CD14-positive monocyte (primary cell): ENCODE measurements at regions not wholly inside any gene's neighbourhood (a gene's known extent, or its start where the extent isn't known, plus 50 kb on each side); places are given as distances from the start of the nearest gene placed in this dataset.
"Not testable (repeated sequence)": the region's sequence is repeated elsewhere in the genome, so short reads cannot be mapped to it uniquely, and the experiment has no call there.

Source experiments
- DNase-seq, 3 donors: peaks; one replicate each; pipeline ENCODE4 v3.0.0-alpha.2; 2011 to 2022
- H2AFZ ChIP-seq: 2 replicates; pipeline ENCODE4 v1.6.0; 2012; ENCODE audit warnings: mild to moderate bottlenecking, low read depth, low read length, inconsistent platforms; ENCODE audit not compliant: insufficient read depth, poor library complexity, severe bottlenecking
- H3K27ac ChIP-seq, 2 donors: 1 replicate in 1 of 2; 2 replicates in 1 of 2; pipeline ENCODE4 v1.5.1; 2012 to 2013; ENCODE audit warnings: low read length in 2 of 2, control low read depth in 1 of 2, inconsistent platforms in 1 of 2, low read depth in 1 of 2, mild to moderate bottlenecking in 1 of 2
- H3K27me3 ChIP-seq, 2 donors: one replicate each; pipeline versions ENCODE4 v1.6.0 to v1.6.1; 2011 to 2013; ENCODE audit warnings: low read length in 2 of 2; ENCODE audit not compliant: control insufficient read depth in 2 of 2, insufficient read depth in 2 of 2
- H3K36me3 ChIP-seq, 2 donors: replicated peaks in 1 of 2; 1 replicate in 1 of 2; 2 replicates in 1 of 2; pipeline versions ENCODE4 v1.5.1 to v1.6.1; 2012 to 2013; ENCODE audit warnings: low read length in 2 of 2, control low read depth in 1 of 2, inconsistent platforms in 1 of 2, mild to moderate bottlenecking in 1 of 2; ENCODE audit not compliant: insufficient read depth in 2 of 2, control insufficient read depth in 1 of 2
- H3K4me1 ChIP-seq, 2 donors: 1 replicate in 1 of 2; 2 replicates in 1 of 2; pipeline versions ENCODE4 v1.5.1 to v1.6.1; 2012 to 2013; ENCODE audit warnings: low read length in 2 of 2, control low read depth in 1 of 2, inconsistent platforms in 1 of 2, mild to moderate bottlenecking in 1 of 2, moderate library complexity in 1 of 2; ENCODE audit not compliant: insufficient read depth in 2 of 2, control insufficient read depth in 1 of 2
- H3K4me2 ChIP-seq: replicated peaks from 2 replicates; pipeline ENCODE3; 2012; ENCODE audit warnings: low read length, moderate library complexity, mild to moderate bottlenecking; ENCODE audit not compliant: poor library complexity, severe bottlenecking; ENCODE audit errors: extremely low read depth
- H3K4me3 ChIP-seq, 3 experiments: fragments of 200-600 bp in 1 of 3; sonication (generic) in 1 of 3; replicated peaks in 1 of 3; 1 replicate in 2 of 3; 2 replicates in 1 of 3; pipeline ENCODE4 v1.5.1; 2011 to 2013; ENCODE audit warnings: low read length in 3 of 3, mild to moderate bottlenecking in 3 of 3, control low read depth in 2 of 3, low read depth in 2 of 3, inconsistent platforms in 1 of 3, moderate library complexity in 1 of 3
- H3K79me2 ChIP-seq: 2 replicates; pipeline ENCODE4 v1.6.0; 2012; ENCODE audit warnings: mild to moderate bottlenecking, control low read depth, inconsistent platforms, low read length, moderate library complexity; ENCODE audit not compliant: insufficient read depth
- H3K9ac ChIP-seq: 2 replicates; pipeline ENCODE4 v1.6.0; 2017; ENCODE audit warnings: low read length, mild to moderate bottlenecking; ENCODE audit not compliant: insufficient read depth, poor library complexity, severe bottlenecking
- H3K9me3 ChIP-seq, 2 donors: replicated peaks in 1 of 2; 1 replicate in 1 of 2; 2 replicates in 1 of 2; pipeline versions ENCODE4 v1.5.1 to v1.6.1; 2012 to 2013; ENCODE audit warnings: low read length in 2 of 2, control low read depth in 1 of 2; ENCODE audit not compliant: control insufficient read depth in 1 of 2, insufficient read depth in 1 of 2
- H4K20me1 ChIP-seq: 2 replicates; pipeline ENCODE4 v1.6.0; 2012; ENCODE audit warnings: mild to moderate bottlenecking, low read length, control low read depth, moderate library complexity; ENCODE audit not compliant: insufficient read depth
- H3K27ac Mint-ChIP-seq, 7 donors: one replicate each; pipeline ENCODE4 v1.8.0; 2020; ENCODE audit warnings: mild to moderate bottlenecking in 7 of 7, mixed read lengths in 7 of 7, moderate library complexity in 6 of 7, inconsistent platforms in 2 of 7
- H3K27me3 Mint-ChIP-seq, 3 donors: one replicate each; pipeline ENCODE4 v1.8.0; 2021 to 2022; ENCODE audit warnings: low read depth in 3 of 3, mild to moderate bottlenecking in 3 of 3, mixed read lengths in 3 of 3, moderate library complexity in 3 of 3, inconsistent platforms in 1 of 3
- H3K36me3 Mint-ChIP-seq, 2 donors: one replicate each; pipeline ENCODE4 v1.8.0; 2020; ENCODE audit warnings: mixed read lengths in 2 of 2, inconsistent platforms in 1 of 2, mild to moderate bottlenecking in 1 of 2
- H3K4me1 Mint-ChIP-seq: one replicate; pipeline ENCODE4 v1.8.0; 2020; ENCODE audit warnings: mild to moderate bottlenecking, mixed read lengths
- H3K4me3 Mint-ChIP-seq, 2 donors: one replicate each; pipeline ENCODE4 v1.8.0; 2020; ENCODE audit warnings: mild to moderate bottlenecking in 2 of 2, mixed read lengths in 2 of 2, moderate library complexity in 1 of 2
- H3K9me3 Mint-ChIP-seq, 7 donors: one replicate each; pipeline ENCODE4 v1.8.0; 2020 to 2022; ENCODE audit warnings: mixed read lengths in 7 of 7, mild to moderate bottlenecking in 6 of 7, moderate library complexity in 6 of 7, inconsistent platforms in 2 of 7
- WGBS: methylation state at CpG from one replicate; pipeline ENCODE4 v1.1.5; 2013; ENCODE audit warnings: missing lambda C conversion rate; ENCODE audit not compliant: insufficient coverage; 5-methylcytosine and 5-hydroxymethylcytosine counted together
- intact Hi-C, 2 donors: fragments of 100-400 bp; cut with micrococcal nuclease; formaldehyde crosslinking; loops; one replicate each; pipeline versions ENCODE4 v1.15.0 to v1.15.1; 2023

- WGBS, result 100% methylated on average over 3 of the region's 5 CpGs
- H3K27ac ChIP-seq, H3K27me3 Mint-ChIP-seq, H3K4me1 ChIP-seq, H4K20me1 ChIP-seq, H3K27ac Mint-ChIP-seq, DNase-seq, H2AFZ ChIP-seq, H3K36me3 ChIP-seq, H3K79me2 ChIP-seq, H3K9ac ChIP-seq, H3K9me3 ChIP-seq, H3K4me2 ChIP-seq, intact Hi-C loops, H3K27me3 ChIP-seq, H3K4me1 Mint-ChIP-seq, H3K36me3 Mint-ChIP-seq, H3K4me3 Mint-ChIP-seq, H3K4me3 ChIP-seq, H3K9me3 Mint-ChIP-seq: not testable (repeated sequence)
Measured at GRCh38 chr21:14008436-14008835, 202.3 kb downstream of the LIPI start.

GRCh38 chr21:14008006-14008405 is 202.7 kb downstream of the LIPI start:
- H3K9me3 ChIP-seq, H4K20me1 ChIP-seq, H3K79me2 ChIP-seq, H3K4me3 Mint-ChIP-seq, H3K36me3 Mint-ChIP-seq, H3K4me1 Mint-ChIP-seq, H2AFZ ChIP-seq, H3K27me3 Mint-ChIP-seq, DNase-seq, H3K9ac ChIP-seq, H3K27ac ChIP-seq, H3K36me3 ChIP-seq, intact Hi-C loops, H3K27me3 ChIP-seq, H3K4me3 ChIP-seq, H3K4me2 ChIP-seq, H3K27ac Mint-ChIP-seq, H3K4me1 ChIP-seq, H3K9me3 Mint-ChIP-seq: not testable (repeated sequence)
- 94% methylated on average over 13 of the region's 17 CpGs for WGBS

DNA sequence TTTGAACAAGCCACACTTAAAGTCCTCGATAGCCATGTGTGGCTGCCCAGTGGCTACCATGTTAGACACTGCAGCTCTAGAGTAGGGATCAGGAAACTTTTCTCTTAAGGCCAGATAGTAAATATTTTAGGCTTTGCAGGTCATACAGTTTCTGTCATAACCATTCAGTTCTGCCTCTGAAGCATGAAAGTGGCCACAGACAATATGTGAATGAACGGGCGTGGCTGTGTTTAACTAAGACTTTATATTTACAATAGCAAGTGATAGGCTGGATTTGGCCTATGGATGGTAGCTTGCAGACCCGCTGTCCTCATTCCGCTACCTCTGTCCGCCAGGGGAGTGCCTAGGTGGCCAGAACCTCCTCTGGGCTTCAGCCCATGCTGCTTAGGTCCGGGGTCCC is 204.6 kb downstream of the LIPI start:
- H3K79me2 ChIP-seq, H3K36me3 ChIP-seq, intact Hi-C loops, DNase-seq, H3K9ac ChIP-seq, H3K4me3 Mint-ChIP-seq, H3K4me3 ChIP-seq, H3K4me1 ChIP-seq, H3K9me3 ChIP-seq, H3K27ac Mint-ChIP-seq, H3K27me3 ChIP-seq, H4K20me1 ChIP-seq, H3K36me3 Mint-ChIP-seq, H3K27me3 Mint-ChIP-seq, H3K4me1 Mint-ChIP-seq, H3K9me3 Mint-ChIP-seq, H3K27ac ChIP-seq, H3K4me2 ChIP-seq, H2AFZ ChIP-seq: not testable (repeated sequence)
- no CpG with 5 or more reads among the region's 7 CpGs for whole genome bisulfite sequencing

DNA sequence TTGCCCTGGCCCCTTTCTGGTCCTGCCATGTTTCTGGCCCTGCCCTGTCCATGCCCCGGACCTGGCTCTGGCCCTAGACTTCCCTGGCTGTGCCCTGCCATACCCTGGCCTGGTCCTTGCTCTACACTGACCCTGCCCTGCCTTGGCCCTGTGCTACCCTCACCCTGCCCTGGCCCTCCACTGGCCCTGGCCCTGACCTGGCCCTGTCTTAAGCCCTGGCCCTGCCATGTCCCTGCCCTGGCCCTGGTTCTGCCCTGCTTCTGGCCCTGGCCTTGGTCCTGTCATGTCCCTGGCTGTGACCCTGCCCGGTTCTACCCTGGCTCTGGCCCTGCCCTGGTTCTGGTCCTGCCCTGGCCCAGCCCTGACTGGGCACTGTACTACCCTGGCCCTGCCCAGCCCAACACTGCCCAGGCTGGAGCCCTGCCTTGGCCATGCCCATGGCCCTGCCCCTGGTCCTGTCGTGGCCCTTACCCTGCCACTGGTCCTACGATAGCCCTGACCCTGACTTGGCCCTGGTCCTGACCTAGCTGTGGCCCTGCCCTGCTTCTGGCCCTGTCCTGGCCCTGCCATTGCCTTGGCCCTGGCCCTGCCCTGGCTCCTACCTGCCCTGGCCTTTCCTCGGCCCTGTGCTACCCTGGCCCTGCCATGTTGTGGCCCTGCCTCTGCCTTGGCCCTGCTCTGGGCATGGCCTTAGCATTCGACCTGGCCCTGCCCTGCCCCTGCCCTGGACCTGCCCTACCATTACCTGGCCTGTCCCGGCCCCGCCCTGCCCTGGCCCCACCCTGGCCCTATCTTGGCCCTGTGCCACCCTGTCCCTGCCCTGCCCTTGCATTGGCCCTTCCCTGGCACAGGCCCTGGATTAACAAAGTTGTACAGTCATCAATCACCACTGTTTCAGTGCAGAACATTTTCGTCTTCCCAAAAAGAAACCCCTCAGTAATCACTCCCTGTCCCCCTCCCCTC is 223.5 kb downstream of the LIPI start:
- DNase-seq, H3K4me2 ChIP-seq, H3K9ac ChIP-seq, H3K4me1 ChIP-seq, H3K4me3 ChIP-seq, H3K4me3 Mint-ChIP-seq, H3K9me3 ChIP-seq, H3K36me3 ChIP-seq, H3K79me2 ChIP-seq, H3K27me3 Mint-ChIP-seq, H3K27ac ChIP-seq, H3K36me3 Mint-ChIP-seq, H3K27ac Mint-ChIP-seq, H3K4me1 Mint-ChIP-seq, H4K20me1 ChIP-seq, H3K9me3 Mint-ChIP-seq, H2AFZ ChIP-seq, H3K27me3 ChIP-seq, intact Hi-C loops: not testable (repeated sequence)
- WGBS, result 86% methylated on average over 7 of the region's 9 CpGs
